B cell (primary cell): ENCODE measurements at regions not wholly inside any gene's neighbourhood (a gene's known extent, or its start where the extent isn't known, plus 50 kb on each side); places are given as distances from the start of the nearest gene placed in this dataset.

Experiments
- ATAC-seq: fragments of 200-7000 bp; cut with Tn5 transposase; one replicate; pipeline ENCODE4 v1.10.0; 2021; ENCODE audit warnings: low read depth, mild to moderate bottlenecking, moderate number of reproducible peaks, moderate library complexity
- CTCF ChIA-PET: fragments of 350-600 bp; sonication (Branson Sonifier 250); formaldehyde crosslinking; loops from one replicate; lab custom pipeline; 2021; ENCODE audit warnings: antibody characterized with exemption, inconsistent platforms; lab: Charles Lee
- POLR2A ChIA-PET: fragments of 350-600 bp; sonication (Branson Sonifier 250); formaldehyde crosslinking; loops from one replicate; lab custom pipeline; 2021; ENCODE audit warnings: antibody characterized with exemption; lab: Charles Lee
- DNase-seq: peaks from one replicate; pipeline ENCODE4 v3.0.0; 2013
- H2AFZ ChIP-seq: 2 replicates; pipeline ENCODE4 v1.6.1; 2012; ENCODE audit warnings: mild to moderate bottlenecking, low read depth, low read length; ENCODE audit not compliant: insufficient read depth, poor library complexity, severe bottlenecking
- H3K27ac ChIP-seq, 2 donors: 1 replicate in 1 of 2; 2 replicates in 1 of 2; pipeline ENCODE4 v1.5.1; 2012 to 2013; ENCODE audit warnings: low read length in 2 of 2, mild to moderate bottlenecking in 2 of 2, moderate library complexity in 1 of 2
- H3K27me3 ChIP-seq, 4 experiments: fragments of 200-600 bp in 1 of 4; sonication (generic) in 1 of 4; replicated peaks in 1 of 4; 1 replicate in 2 of 4; 2 replicates in 2 of 4; pipeline versions ENCODE4 v1.6.1 to v1.7.0; 2013 to 2016; ENCODE audit warnings: low read length in 3 of 4, mild to moderate bottlenecking in 2 of 4, mixed read lengths in 1 of 4, moderate library complexity in 1 of 4; ENCODE audit not compliant: insufficient read depth in 4 of 4, control insufficient read depth in 3 of 4; ENCODE audit errors: control extremely low read depth in 1 of 4
- H3K36me3 ChIP-seq, 2 experiments: replicated peaks in 1 of 2; 1 replicate in 1 of 2; 2 replicates in 1 of 2; pipeline versions ENCODE4 v1.6.1 to v1.7.1; 2013; ENCODE audit warnings: low read length in 1 of 2; ENCODE audit not compliant: insufficient read depth in 2 of 2, control insufficient read depth in 1 of 2; ENCODE audit errors: control extremely low read depth in 1 of 2, extremely low read depth in 1 of 2
- H3K4me1 ChIP-seq, 2 donors: fragments of 200-600 bp in 1 of 2; sonication (generic) in 1 of 2; 1 replicate in 1 of 2; 2 replicates in 1 of 2; pipeline versions ENCODE4 v1.5.1 to v1.6.1; 2013 to 2017; ENCODE audit warnings: low read length in 2 of 2; ENCODE audit not compliant: control insufficient read depth in 2 of 2, insufficient read depth in 2 of 2
- H3K4me2 ChIP-seq: replicated peaks from 2 replicates; pipeline ENCODE3; 2012; ENCODE audit warnings: mild to moderate bottlenecking, low read depth, low read length; ENCODE audit not compliant: poor library complexity, severe bottlenecking
- H3K4me3 ChIP-seq, 5 experiments: fragments of 200-600 bp in 1 of 5; sonication (generic) in 1 of 5; 1 replicate in 3 of 5; 2 replicates in 2 of 5; pipeline versions ENCODE4 v1.5.1 to v1.7.0; 2011 to 2016; ENCODE audit warnings: low read length in 4 of 5, mild to moderate bottlenecking in 4 of 5, low read depth in 2 of 5, control low read depth in 1 of 5, moderate library complexity in 1 of 5; ENCODE audit not compliant: insufficient read depth in 1 of 5; ENCODE audit errors: control extremely low read depth in 1 of 5, extremely low read depth in 1 of 5
- H3K79me2 ChIP-seq: fragments of 200-600 bp; sonication (generic); one replicate; pipeline ENCODE4 v1.6.0; 2016; ENCODE audit warnings: low read length; ENCODE audit not compliant: control insufficient read depth, insufficient read depth
- H3K9ac ChIP-seq: fragments of 200-600 bp; sonication (generic); 2 replicates; pipeline ENCODE4 v1.6.1; 2017; ENCODE audit warnings: mild to moderate bottlenecking, low read length, moderate library complexity
- H3K9me3 ChIP-seq, 3 donors: one replicate each; pipeline versions ENCODE4 v1.6.1 to v1.7.1; 2013; ENCODE audit warnings: low read length in 2 of 3; ENCODE audit not compliant: control insufficient read depth in 2 of 3, insufficient read depth in 1 of 3; ENCODE audit errors: control extremely low read depth in 1 of 3
- H4K20me1 ChIP-seq: 2 replicates; pipeline ENCODE4 v1.6.0; 2012; ENCODE audit warnings: mild to moderate bottlenecking, low read length; ENCODE audit not compliant: insufficient read depth, control insufficient read depth, poor library complexity, severe bottlenecking
- H3K27ac Mint-ChIP-seq: one replicate; pipeline ENCODE4 v1.8.0; 2021; ENCODE audit warnings: mixed read lengths
- H3K27me3 Mint-ChIP-seq: one replicate; pipeline ENCODE4 v1.8.0; 2021; ENCODE audit warnings: mixed read lengths
- H3K4me1 Mint-ChIP-seq: one replicate; pipeline ENCODE4 v1.8.0; 2021; ENCODE audit warnings: mixed read lengths
- H3K4me3 Mint-ChIP-seq: one replicate; pipeline ENCODE4 v1.8.0; 2021; ENCODE audit warnings: mixed read lengths
- H3K9me3 Mint-ChIP-seq: one replicate; pipeline ENCODE4 v1.8.0; 2022; ENCODE audit warnings: mixed read lengths; ENCODE audit not compliant: insufficient read depth
- EZH2 ChIP-seq: IDR thresholded peaks from 2 replicates; pipeline ENCODE4 v1.6.1; 2012; ENCODE audit warnings: borderline replicate concordance, low read depth, mild to moderate bottlenecking, moderate library complexity, low read length; ENCODE audit not compliant: insufficient read depth, poor library complexity, severe bottlenecking
- WGBS: methylation state at CpG from one replicate; pipeline ENCODE4 v1.1.5; 2013; ENCODE audit warnings: missing lambda C conversion rate; ENCODE audit not compliant: insufficient coverage; 5-methylcytosine and 5-hydroxymethylcytosine counted together
- intact Hi-C: fragments of 100-400 bp; cut with micrococcal nuclease; formaldehyde crosslinking; loops from one replicate; pipeline ENCODE4 v1.10.0; 2022
- TF ChIP-seq, protein P1 (sequence below): fragments of 200-600 bp; IDR thresholded peaks from one replicate; pipeline ENCODE4 v1.8.0; 2022; ENCODE audit warnings: antibody characterized with exemption, mild to moderate bottlenecking

GRCh38 chr5:72608926-72609325, 101.7 kb upstream of the ZNF366 start:
- H3K4me2 ChIP-seq: no peak overlapping the region
- H4K20me1 ChIP-seq: no peaks in the 10 kb centered on the region
- CTCF ChIA-PET: interaction anchor here (0.9 to 4.1 kb wide), 4 partner anchors 10 to 242 kb away, joined by 3 to 64 read pairs (median 4); partner anchors contain the start of gene TNPO1
- H3K79me2 ChIP-seq: no peaks in the 10 kb centered on the region
- Mint-ChIP-seq H3K27me3 (peaks cover 19% of the 10 kb centered on the region), H3K4me1 (no peaks in the 10 kb centered on the region), H3K4me3 (no peak overlapping the region), H3K9me3 (no peaks in the 10 kb centered on the region), H3K27ac (no peak overlapping the region)
- no peak for DNase-seq
- ATAC-seq: no peak
- H3K4me3 ChIP-seq: no peak overlapping the region
- H2AFZ ChIP-seq: no peak overlapping the region
- POLR2A ChIA-PET: no interaction called here
- no peaks in the 10 kb centered on the region for H3K36me3 ChIP-seq
- peaks cover 0 to 4% (median 0%) of the 10 kb centered on the region in 4 experiments for H3K27me3 ChIP-seq
- H3K27ac ChIP-seq: no peak overlapping the region
- H3K4me1 ChIP-seq: no peaks in the 10 kb centered on the region
- intact Hi-C loops: no loop called here
- no peak overlapping the region for H3K9ac ChIP-seq
- no peaks in the 10 kb centered on the region for H3K9me3 ChIP-seq
- TF ChIP-seq, protein P1, sequence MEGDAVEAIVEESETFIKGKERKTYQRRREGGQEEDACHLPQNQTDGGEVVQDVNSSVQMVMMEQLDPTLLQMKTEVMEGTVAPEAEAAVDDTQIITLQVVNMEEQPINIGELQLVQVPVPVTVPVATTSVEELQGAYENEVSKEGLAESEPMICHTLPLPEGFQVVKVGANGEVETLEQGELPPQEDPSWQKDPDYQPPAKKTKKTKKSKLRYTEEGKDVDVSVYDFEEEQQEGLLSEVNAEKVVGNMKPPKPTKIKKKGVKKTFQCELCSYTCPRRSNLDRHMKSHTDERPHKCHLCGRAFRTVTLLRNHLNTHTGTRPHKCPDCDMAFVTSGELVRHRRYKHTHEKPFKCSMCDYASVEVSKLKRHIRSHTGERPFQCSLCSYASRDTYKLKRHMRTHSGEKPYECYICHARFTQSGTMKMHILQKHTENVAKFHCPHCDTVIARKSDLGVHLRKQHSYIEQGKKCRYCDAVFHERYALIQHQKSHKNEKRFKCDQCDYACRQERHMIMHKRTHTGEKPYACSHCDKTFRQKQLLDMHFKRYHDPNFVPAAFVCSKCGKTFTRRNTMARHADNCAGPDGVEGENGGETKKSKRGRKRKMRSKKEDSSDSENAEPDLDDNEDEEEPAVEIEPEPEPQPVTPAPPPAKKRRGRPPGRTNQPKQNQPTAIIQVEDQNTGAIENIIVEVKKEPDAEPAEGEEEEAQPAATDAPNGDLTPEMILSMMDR: no peak
- no peak for TF ChIP-seq EZH2
- WGBS: no CpG with 5 or more reads among the region's 3 CpGs

- H3K79me2 ChIP-seq: no peaks in the 10 kb centered on the region
- Mint-ChIP-seq H3K9me3 (no peaks in the 10 kb centered on the region), H3K4me1 (no peaks in the 10 kb centered on the region), H3K27ac (no peak overlapping the region), H3K27me3 (peaks cover 19% of the 10 kb centered on the region), H3K4me3 (no peak overlapping the region)
- ATAC-seq (no peak), DNase-seq (no peak)
- WGBS: 97% methylated on average over 5 of the region's 8 CpGs
- no peaks in the 10 kb centered on the region for H3K9me3 ChIP-seq
- H3K9ac ChIP-seq: no peak overlapping the region
- CTCF ChIA-PET: no interaction called here
- no peak overlapping the region for H2AFZ ChIP-seq
- intact Hi-C loops: no loop called here
- H3K4me1 ChIP-seq: no peaks in the 10 kb centered on the region
- H3K36me3 ChIP-seq: no peaks in the 10 kb centered on the region
- peaks cover 0 to 4% (median 0%) of the 10 kb centered on the region in 4 experiments for H3K27me3 ChIP-seq
- no peak overlapping the region for H3K4me2 ChIP-seq
- H3K4me3 ChIP-seq: no peak overlapping the region
- no peaks in the 10 kb centered on the region for H4K20me1 ChIP-seq
- POLR2A ChIA-PET: no interaction called here
- no peak for TF ChIP-seq EZH2
- TF ChIP-seq, protein P1: no peak
- no peak overlapping the region for H3K27ac ChIP-seq
These were observed 101.1 kb upstream of the ZNF366 start for GRCh38 chr5:72608297-72608696.
